GM18519 (cell line): ENCODE measurements at regions not wholly inside any gene's neighbourhood (a gene's known extent, or its start where the extent isn't known, plus 50 kb on each side); places are given as distances from the start of the nearest gene placed in this dataset.

ENCODE experiments used
- ATAC-seq: cut with Tn5 transposase; IDR thresholded peaks from one replicate; pipeline ENCODE4 v1.9.1; 2021; ENCODE audit warnings: mild to moderate bottlenecking, moderate library complexity; ENCODE audit not compliant: unreplicated experiment, low FRiP score

- no peak for ATAC-seq
These were observed 1518.4 kb downstream of the UQCRFS1 start for GRCh38 chr19:27694361-27695055.

DNA sequence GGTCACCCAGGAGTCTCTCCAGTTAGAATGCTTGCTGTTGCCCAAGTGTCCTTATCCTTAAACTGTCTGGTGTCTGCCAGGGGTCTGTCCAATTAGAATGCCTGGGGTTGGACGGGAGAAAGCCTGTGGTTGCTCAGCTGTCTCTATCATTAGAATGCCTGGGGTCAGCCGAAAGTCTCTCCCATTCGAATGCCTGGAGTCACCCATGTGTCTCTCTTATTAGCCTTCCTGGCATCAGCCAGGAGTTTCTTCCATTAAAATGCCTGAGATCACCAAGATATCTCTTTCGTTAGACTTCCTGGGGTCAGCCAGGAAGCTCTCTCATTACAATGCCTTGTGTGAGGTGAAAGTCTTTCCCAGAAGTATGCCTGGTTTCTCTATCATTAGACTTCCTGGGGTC is 1521.0 kb downstream of the UQCRFS1 start:
- ATAC-seq = no peak

DNA sequence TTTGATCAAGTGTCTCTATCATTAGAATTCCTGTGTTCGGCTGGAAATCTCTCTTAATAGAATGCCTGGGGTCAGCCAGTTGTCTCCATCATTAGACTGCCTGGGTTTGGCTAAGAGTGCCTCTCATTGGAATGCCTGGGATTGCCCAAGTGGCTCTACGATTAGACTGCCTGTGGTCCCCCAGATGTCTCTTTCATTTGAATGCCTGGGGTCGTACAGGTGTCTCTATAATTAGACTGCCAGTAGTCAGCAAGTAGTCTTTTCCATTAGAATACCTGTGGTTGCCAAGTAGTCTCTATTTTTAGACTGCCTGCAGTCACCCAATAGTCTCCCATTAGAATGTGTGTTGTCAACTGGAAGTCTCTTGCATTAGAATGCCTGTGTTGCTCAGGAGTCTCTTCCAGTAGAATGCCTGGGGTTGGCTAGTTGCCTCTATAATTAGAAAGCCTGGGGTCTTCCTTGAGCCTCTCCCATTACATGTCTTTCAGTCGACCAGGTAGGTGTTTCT is 1523.2 kb downstream of the UQCRFS1 start:
- no peak for ATAC-seq

GRCh38 chr19:27684293-27684692 is 1528.7 kb downstream of the UQCRFS1 start:
- ATAC-seq = no peak

GRCh38 chr19:27681972-27682371 is 1531.0 kb downstream of the UQCRFS1 start:
- ATAC-seq = no peak

DNA sequence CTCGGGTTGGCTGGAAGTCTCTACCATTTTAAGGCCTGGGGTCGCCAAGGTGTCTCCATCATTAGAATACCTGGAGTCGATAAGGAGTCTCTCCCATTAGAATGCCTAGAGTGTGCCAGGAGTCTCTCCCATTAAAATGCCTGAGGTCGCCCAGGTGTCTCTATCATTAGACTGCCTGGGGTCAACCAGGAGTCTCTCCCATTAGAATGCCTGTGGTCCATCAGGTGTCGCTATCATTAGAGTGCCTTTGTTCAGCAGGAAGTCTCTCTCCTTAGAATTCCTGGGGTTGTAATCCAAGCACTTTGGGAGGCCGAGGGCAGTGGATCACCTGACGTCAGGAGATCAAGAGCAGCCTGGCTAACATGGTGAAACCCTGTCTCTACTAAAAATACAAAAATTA is 1533.0 kb downstream of the UQCRFS1 start:
- ATAC-seq = no peak

- no peak for ATAC-seq
These were observed 1533.6 kb downstream of the UQCRFS1 start for GRCh38 chr19:27679399-27679798.

DNA sequence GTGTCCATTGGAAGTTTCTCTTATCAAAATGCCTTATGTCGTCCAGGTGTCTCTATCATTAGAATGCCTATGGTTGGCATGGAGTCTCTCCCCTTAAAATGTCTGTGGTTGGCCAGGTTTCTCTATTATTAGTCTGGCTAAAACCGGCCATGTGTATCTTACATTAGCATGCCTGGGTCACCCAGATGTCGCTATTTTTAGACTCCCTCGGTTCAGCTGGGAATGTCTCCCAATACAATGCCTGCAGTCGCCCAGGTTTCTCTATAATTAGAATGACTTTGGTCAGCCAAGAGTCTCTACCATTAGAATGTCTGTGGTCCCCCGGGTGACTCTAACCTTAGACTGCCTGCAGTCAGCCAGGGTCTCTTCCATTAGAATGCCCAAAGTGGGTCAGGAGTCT is 1536.1 kb downstream of the UQCRFS1 start:
- no peak for ATAC-seq

DNA sequence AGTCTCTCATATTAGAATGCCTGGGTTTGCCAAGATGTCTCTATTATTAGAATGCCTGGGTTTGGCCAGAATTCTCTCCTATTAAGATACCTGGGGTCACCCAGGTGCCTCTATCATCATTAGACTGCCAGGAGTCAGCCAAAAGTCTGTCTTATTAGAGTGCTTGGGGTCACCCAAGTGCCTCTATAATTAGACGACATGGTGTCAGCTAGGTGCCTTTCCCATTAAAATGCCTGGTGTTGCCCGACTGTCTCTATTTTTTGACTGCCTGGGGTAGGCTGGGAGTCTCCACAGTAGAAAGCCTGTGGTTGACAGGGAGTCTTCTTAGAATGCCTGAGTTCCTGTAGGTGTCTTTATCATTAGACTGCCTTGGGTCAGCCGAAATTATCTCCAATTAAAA is 1536.6 kb downstream of the UQCRFS1 start:
- no peak for ATAC-seq

- ATAC-seq = no peak
These were observed 1537.2 kb downstream of the UQCRFS1 start for GRCh38 chr19:27675771-27676170.

GRCh38 chr19:27674701-27675100 is 1538.2 kb downstream of the UQCRFS1 start:
- ATAC-seq = no peak

DNA sequence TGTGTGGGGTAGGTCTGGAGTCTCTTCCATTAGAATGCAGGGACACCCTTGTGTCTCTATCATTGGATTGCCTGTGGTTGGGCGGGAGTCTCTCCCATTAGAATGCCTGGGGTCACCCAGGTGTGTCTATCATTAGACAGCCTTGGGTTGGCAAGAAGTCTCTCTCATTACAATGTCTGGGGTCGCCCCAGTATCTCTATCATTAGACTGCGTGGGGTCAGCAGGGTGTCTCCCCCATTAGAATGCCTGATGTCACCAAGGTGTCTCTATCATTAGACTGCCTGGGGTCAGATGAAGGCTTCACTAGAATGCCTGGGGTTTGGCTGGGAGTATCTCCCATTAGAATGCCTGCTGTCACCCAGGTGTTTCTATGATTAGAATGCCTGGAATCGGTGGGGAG is 1539.0 kb downstream of the UQCRFS1 start:
- no peak for ATAC-seq

GRCh38 chr19:27672309-27673047 is 1540.5 kb downstream of the UQCRFS1 start:
- no peak for ATAC-seq

GRCh38 chr19:27671876-27672275 is 1541.1 kb downstream of the UQCRFS1 start:
- no peak for ATAC-seq

- no peak for ATAC-seq
These were observed 1552.5 kb downstream of the UQCRFS1 start for GRCh38 chr19:27660428-27660827.

- no peak for ATAC-seq
These were observed 1555.5 kb downstream of the UQCRFS1 start for GRCh38 chr19:27657271-27658051.

DNA sequence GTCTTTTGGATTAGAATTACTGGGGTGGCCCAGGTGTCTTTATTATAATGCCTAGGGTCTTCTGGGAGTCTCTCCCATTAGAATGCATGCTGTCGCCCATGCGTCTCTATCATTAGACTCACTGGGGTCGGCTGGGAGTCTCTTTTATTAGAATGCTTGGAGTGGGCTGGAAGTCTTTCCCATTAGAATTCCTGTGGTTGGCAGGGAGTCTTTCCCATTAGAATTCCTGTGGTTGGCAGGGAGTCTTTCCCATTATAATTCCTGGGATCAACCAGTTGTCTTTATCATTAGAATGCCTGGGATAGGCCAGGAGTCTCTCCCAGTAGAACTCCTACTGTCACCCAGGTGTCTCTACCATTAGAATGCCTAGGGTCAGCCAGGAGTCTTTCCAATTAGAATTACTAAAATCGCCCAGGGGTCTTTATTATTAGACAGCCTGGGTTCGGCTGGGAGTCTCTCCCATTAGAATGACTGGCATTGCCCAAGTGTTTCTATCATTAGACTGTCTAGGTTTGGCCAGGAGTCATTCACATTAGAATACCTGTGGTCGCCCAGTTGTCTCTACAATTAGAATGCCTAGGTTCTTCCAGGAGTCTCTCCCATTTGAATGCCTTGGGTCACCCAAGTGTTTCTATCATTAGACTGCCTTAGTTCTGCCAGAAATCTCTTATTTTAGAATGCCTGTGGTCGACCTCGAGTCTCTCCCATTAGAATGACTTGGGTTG is 1558.5 kb downstream of the UQCRFS1 start:
- no peak for ATAC-seq

DNA sequence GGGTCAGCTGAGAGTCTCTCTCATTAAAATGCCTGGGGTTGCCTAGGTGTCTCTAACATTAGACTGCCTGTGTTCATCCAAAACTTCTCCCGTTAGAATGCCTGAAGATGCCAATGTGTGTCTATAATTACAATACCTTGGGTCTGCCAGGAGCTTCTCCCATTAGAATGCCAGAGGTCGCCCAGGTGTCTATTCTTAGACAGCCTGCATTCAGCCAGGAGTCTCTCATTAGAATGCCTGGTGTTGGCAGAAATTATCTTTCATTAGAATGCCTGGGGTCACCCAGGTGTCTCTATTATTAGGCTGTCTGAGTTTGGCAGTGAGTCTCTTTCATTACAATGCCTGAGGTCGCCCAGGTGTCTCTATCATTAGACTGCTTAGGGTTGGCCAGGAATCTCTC is 1560.2 kb downstream of the UQCRFS1 start:
- no peak for ATAC-seq

DNA sequence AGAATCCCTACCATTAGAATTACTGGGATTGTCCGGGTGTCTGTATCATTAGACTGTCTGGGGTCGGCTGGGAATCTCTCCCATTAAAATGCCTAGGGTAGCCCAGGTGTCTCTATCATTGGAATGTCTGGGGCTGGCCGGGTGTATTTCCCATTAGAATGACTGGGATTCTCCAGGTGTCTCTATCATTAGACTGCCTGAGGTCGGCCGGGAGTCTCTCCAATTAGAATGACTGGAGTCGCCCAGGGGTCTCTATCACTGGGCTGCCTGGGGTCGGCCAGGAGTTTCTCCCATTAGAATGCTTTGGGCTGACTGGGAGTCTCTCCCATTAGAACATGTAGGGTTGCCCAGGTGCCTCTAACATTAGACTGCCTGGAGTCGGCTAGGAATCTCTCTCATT is 1560.7 kb downstream of the UQCRFS1 start:
- ATAC-seq = no peak

- no peak for ATAC-seq
These were observed 1565.5 kb downstream of the UQCRFS1 start for GRCh38 chr19:27647423-27647822.

DNA sequence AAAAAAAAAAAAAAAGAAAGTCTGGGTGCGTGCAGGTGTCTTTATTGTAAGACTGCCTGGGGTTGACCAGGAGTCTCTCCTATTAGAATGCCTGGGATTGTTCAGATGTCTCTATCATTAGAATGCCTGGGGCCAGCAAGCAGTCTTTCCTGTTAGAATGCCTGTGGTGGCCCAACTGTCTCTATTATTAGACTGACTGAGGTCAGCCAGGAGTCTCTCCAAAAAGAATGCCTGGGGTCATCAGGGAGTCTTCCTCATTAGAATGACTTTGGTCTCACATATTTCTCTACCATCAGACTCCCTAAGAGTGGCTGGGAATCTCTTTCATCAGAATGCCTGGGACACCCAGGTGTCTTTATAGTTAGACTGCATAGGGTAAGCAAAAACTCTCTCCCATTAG is 1577.5 kb downstream of the UQCRFS1 start:
- ATAC-seq = no peak
